BE2C (cell line): ENCODE measurements at regions not wholly inside any gene's neighbourhood (a gene's known extent, or its start where the extent isn't known, plus 50 kb on each side); places are given as distances from the start of the nearest gene placed in this dataset.

Source experiments
- DNase-seq: peaks from one replicate; pipeline ENCODE4 v3.0.0-alpha.2; 2020
- H3K27me3 ChIP-seq: fragments of 250-450 bp; sonication (Bioruptor Pico); 2 replicates; pipeline ENCODE4 v1.5.1; 2020; ENCODE audit warnings: mild to moderate bottlenecking
- H3K36me3 ChIP-seq: fragments of 250-450 bp; sonication (Bioruptor Pico); 2 replicates; pipeline ENCODE4 v1.5.1; 2020; ENCODE audit warnings: mild to moderate bottlenecking
- H3K4me1 ChIP-seq: fragments of 250-450 bp; sonication (Bioruptor Pico); 2 replicates; pipeline ENCODE4 v1.5.1; 2020
- H3K4me3 ChIP-seq: 2 replicates; pipeline ENCODE4 v1.5.1; 2011; ENCODE audit warnings: low read depth, low read length
- H3K9me3 ChIP-seq: fragments of 250-450 bp; sonication (Bioruptor Pico); 2 replicates; pipeline ENCODE4 v1.5.1; 2020
- TF ChIP-seq, protein P1 (sequence below): IDR thresholded peaks from 2 replicates; pipeline ENCODE4 v1.5.1; 2012; ENCODE audit warnings: mild to moderate bottlenecking, low read depth, low read length

DNA sequence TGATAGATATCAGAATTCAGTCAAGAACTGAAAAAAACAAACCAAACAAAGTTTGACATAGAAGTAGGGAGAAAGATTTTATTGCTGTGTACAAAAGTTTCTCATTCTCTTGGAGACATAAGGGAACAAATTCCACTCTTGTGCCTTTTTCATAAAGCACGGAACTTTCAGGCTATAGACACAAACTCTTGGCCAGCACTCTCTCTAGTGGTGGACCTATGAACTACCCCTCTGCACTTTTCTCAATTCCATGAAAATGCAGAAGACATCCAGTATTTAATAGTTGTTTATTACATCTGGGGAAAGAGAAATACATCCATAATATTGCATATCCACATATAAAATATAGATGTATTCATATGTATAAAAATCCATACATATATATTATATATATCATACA, 291.6 kb upstream of the HS3ST1 start:
- DNase-seq: no peak
- H3K4me3 ChIP-seq: no peak overlapping the region
- H3K9me3 ChIP-seq: no peaks in the 10 kb centered on the region; the same call in none of the 2 replicates
- H3K4me1 ChIP-seq: no peaks in the 10 kb centered on the region
- no peaks in the 10 kb centered on the region for H3K36me3 ChIP-seq
- no peaks in the 10 kb centered on the region for H3K27me3 ChIP-seq
- TF ChIP-seq, protein P1, sequence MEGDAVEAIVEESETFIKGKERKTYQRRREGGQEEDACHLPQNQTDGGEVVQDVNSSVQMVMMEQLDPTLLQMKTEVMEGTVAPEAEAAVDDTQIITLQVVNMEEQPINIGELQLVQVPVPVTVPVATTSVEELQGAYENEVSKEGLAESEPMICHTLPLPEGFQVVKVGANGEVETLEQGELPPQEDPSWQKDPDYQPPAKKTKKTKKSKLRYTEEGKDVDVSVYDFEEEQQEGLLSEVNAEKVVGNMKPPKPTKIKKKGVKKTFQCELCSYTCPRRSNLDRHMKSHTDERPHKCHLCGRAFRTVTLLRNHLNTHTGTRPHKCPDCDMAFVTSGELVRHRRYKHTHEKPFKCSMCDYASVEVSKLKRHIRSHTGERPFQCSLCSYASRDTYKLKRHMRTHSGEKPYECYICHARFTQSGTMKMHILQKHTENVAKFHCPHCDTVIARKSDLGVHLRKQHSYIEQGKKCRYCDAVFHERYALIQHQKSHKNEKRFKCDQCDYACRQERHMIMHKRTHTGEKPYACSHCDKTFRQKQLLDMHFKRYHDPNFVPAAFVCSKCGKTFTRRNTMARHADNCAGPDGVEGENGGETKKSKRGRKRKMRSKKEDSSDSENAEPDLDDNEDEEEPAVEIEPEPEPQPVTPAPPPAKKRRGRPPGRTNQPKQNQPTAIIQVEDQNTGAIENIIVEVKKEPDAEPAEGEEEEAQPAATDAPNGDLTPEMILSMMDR: no peak

DNA sequence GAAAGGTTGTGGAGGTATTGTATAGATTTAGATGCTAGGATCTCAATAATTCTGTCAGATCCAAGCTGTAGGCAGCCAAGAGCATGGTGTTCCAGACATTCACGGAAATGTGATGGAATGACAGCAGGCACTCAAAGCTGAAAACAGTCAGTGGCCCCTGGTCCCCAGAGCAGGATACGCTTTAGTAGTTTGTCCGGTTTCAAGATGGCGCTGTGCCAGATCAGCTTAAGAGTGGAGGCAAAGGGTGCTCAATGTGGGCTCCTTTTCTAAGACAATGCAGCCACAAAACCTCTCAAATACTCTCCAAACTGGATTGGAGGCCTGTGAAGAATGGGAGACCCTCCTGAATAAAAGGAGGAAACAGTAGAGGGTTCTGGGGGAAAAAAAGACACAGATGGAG, 291.2 kb upstream of the HS3ST1 start:
- DNase-seq: no peak
- Histone ChIP-seq H3K4me3 (no peak overlapping the region), H3K4me1 (no peaks in the 10 kb centered on the region), H3K9me3 (no peaks in the 10 kb centered on the region; the same call in none of the 2 replicates), H3K27me3 (no peaks in the 10 kb centered on the region), H3K36me3 (no peaks in the 10 kb centered on the region)
- TF ChIP-seq, protein P1: no peak

DNA sequence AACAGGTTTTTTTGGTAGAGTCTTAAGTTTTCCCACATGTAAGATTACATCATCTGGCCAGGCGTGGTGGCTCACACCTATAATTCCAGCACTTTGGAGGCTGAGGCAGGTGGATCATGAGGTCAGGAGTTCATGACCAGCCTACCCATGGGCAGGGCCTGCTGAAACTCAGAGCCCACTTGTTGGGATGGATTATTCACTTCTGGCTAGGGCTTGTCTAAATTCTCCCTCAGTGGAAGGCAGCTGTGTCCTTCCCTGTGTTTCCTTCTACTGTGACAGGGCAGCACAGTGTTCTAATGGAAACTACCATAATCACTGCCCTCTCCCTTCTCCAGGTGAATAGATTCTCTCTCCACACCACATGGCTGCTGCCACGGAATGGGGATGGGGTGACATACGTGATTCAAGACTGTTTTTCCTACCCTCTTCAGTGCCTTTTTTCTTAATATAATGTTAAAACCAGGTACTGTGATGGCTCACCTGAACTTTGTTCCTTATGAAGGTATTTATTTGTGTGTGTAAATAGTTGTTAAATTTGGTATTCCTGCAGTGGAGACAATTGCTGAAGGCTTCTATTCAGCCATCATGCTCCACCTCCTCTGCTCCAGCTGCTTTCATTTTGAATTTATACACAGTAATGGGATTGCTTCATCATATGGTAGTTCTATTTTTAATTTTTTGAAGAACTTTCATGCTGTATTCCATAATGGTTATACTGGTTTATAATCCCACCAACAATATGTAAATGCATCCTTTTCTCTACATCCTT, 287.2 kb upstream of the HS3ST1 start:
- Histone ChIP-seq H3K4me3 (no peak overlapping the region), H3K36me3 (no peaks in the 10 kb centered on the region), H3K4me1 (no peaks in the 10 kb centered on the region), H3K27me3 (no peaks in the 10 kb centered on the region), H3K9me3 (no peaks in the 10 kb centered on the region; the same call in 1 of the 2 replicates)
- DNase-seq: no peak
- TF ChIP-seq, protein P1: no peak

DNA sequence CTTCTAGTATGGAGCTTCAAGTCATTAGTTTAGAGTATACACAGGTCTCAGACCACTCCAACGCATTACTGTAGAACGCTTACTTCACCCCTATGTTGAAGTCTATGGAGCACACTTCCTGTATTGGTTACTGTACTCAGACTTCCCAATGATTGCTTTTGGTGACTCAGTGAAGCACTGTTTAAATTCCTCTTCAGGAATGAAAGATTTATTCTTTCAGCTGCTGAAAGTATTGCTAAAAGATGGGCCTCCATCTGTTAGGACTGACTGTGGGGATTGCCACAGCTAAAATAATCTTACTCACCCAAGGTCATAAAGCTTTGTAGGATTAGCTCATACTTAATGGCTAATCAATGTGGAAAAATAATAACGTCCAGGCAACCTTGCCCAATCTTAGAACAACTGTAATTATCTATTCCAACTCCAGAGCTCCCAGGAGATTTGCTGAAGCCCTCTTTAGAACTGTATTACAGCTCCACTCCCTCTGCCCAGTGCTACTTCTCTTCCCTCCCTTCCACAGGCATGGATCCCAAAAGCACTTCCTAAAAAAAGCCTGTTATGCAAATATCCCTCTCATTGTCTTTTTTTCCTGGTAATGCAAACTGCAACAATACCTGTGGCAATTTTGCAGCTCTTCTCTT, 281.9 kb upstream of the HS3ST1 start:
- H3K36me3 ChIP-seq: no peaks in the 10 kb centered on the region
- TF ChIP-seq, protein P1: no peak
- no peak for DNase-seq
- H3K9me3 ChIP-seq: no peaks in the 10 kb centered on the region; the same call in 1 of the 2 replicates
- no peaks in the 10 kb centered on the region for H3K4me1 ChIP-seq
- no peak overlapping the region for H3K4me3 ChIP-seq
- H3K27me3 ChIP-seq: no peaks in the 10 kb centered on the region

DNA sequence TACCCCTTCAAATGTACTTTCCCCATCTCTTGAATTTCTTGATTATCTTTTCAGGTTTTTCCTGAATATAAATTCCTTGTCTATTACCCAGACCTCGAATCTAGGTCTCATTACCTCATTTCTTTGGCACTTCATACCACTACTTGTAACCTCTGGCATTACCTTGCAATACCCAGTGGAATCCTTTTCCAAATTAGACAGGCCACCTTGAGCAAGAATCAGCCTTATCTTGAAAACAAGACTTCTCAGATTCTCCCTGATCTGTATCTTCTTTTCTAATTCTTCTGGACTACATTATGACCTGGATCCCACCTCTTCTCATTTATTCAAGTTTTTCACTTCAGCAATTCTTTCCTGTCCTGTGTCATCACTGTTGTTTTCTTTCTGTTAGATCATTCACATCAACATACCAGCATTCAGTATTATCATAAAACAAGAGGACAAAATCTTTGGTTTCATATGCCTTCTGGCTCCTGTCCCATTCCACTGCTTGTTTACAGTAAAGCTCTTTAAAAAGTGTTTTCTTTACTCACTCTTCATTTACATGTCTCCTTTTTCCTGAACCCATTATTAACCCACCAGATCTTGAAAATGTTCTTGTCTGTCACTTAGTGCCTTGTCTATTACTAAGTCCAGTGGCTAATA, 275.6 kb upstream of the HS3ST1 start:
- Histone ChIP-seq H3K9me3 (no peaks in the 10 kb centered on the region; the same call in 1 of the 2 replicates), H3K36me3 (no peaks in the 10 kb centered on the region), H3K27me3 (no peaks in the 10 kb centered on the region), H3K4me1 (no peaks in the 10 kb centered on the region), H3K4me3 (no peak overlapping the region)
- no peak for DNase-seq
- TF ChIP-seq, protein P1: no peak
